Fibroblast of villous mesenchyme (primary cell): ENCODE measurements at regions not wholly inside any gene's neighbourhood (a gene's known extent, or its start where the extent isn't known, plus 50 kb on each side); places are given as distances from the start of the nearest gene placed in this dataset.

ENCODE experiments used
- DNase-seq: peaks from one replicate; pipeline ENCODE4 v3.0.0-alpha.2; 2010; ENCODE audit warnings: low read depth
- H3K4me3 ChIP-seq: 2 replicates; pipeline ENCODE4 v1.5.1; 2011; ENCODE audit warnings: low read depth, mild to moderate bottlenecking, low read length
- TF ChIP-seq, protein P1 (sequence below): IDR thresholded peaks from 2 replicates; pipeline ENCODE4 v1.5.1; 2012; ENCODE audit warnings: low read depth, mild to moderate bottlenecking, low read length; ENCODE audit not compliant: insufficient read depth

DNA sequence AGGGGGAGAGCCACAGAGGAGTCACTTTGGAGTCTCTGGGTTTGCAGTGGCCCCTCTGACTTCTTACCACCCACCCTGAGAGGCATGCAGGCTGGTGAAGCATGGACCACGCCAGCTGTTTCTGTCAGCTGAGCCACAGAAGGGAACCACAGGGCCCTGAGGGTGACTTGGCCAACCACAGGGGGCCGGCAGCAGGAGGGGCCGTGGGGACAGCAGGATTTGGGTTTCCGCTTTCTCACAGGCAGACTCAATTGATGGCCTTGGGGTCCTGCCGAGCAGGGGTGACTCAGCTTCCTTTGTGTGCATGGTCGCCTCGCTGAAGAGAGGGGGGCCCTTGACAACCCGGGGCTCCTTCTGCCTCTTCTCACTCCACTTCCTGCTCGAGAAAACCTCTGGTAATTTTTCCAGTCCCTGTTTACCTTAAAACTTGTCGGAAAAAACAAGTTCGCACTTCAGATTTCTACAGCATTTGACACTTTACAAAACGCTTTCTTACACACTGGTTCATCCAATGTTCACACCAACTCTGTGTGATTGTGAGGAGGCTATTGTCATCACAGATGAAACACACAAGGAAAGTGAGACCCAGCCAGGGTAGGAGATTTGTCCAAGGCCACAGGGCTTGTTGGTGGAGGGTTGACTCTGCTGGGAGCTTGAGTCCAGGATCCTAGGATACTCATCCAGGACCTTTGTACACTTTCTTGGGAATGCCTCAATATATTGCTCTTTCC is 311.2 kb downstream of the LPIN1 start:
- TF ChIP-seq, protein P1, sequence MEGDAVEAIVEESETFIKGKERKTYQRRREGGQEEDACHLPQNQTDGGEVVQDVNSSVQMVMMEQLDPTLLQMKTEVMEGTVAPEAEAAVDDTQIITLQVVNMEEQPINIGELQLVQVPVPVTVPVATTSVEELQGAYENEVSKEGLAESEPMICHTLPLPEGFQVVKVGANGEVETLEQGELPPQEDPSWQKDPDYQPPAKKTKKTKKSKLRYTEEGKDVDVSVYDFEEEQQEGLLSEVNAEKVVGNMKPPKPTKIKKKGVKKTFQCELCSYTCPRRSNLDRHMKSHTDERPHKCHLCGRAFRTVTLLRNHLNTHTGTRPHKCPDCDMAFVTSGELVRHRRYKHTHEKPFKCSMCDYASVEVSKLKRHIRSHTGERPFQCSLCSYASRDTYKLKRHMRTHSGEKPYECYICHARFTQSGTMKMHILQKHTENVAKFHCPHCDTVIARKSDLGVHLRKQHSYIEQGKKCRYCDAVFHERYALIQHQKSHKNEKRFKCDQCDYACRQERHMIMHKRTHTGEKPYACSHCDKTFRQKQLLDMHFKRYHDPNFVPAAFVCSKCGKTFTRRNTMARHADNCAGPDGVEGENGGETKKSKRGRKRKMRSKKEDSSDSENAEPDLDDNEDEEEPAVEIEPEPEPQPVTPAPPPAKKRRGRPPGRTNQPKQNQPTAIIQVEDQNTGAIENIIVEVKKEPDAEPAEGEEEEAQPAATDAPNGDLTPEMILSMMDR = no peak
- no peak overlapping the region for H3K4me3 ChIP-seq
- no peak for DNase-seq

GRCh38 chr2:12059616-12060441 is 313.4 kb downstream of the LPIN1 start:
- TF ChIP-seq, protein P1 = no peak
- peak; percentile 68 for DNase-seq
- no peak overlapping the region for H3K4me3 ChIP-seq

DNA sequence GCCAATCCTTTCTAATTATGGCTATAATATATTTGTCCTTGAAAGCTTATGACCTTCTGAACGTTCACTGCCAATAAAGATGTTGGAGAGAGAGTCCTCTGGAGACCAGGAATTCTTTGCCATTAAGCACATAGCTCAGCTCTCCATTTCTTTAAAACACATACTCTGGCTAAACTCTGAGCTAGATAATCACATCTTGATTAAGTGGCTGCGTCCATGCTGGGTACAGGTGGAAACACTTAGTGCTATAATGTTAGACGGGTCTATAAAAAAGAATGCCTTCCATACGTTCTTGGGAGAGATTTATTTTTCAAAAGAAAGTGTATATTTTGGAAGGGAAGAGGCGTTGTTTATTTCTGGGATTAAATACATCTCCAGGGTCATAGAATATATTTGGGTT is 314.5 kb downstream of the LPIN1 start:
- no peak overlapping the region for H3K4me3 ChIP-seq
- DNase-seq = no peak
- TF ChIP-seq, protein P1 = no peak

DNA sequence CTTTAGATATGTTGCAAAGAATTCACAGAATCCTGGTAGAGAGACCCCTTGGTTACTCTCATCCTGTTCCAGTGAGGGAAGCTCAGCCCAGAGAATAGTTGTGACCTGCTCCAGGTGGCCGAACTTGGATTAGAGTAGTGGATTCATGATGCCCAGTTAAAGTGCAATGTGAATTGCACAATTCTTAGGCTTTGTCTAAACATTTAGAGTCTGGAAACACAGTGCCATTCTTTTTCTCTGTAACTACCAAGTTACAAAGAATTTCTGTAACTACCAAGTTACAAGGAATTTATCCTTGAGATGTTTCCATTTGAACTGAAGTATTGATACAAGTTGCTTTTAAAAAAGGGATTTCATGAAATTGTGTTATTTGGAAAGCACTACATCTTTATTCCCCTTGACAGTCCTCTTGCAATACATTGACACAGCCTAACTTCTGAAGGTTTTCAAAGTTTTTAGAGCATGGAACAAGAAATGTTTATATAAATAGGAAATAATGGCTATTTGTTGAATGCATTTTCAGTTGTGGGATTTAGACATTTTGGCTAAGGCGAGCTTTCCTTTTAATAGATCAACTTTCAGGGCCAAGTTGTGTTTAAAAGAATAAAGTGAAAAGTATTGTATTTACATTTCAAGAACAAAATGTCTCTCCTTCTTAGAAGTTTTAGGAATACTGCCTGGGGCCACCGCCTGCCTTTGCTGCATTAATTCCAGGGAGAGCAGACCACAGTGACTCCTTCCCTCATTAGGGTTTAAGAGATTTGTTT is 315.0 kb downstream of the LPIN1 start:
- TF ChIP-seq, protein P1 = no peak
- DNase-seq = peak; percentile 14

GRCh38 chr2:12062053-12062395 is 315.6 kb downstream of the LPIN1 start:
- TF ChIP-seq, protein P1 = no peak
- no peak for DNase-seq
- H3K4me3 ChIP-seq = no peak overlapping the region

More for the DNA sequence above, 315.0 kb downstream of the LPIN1 start:
- no peak overlapping the region for H3K4me3 ChIP-seq

DNA sequence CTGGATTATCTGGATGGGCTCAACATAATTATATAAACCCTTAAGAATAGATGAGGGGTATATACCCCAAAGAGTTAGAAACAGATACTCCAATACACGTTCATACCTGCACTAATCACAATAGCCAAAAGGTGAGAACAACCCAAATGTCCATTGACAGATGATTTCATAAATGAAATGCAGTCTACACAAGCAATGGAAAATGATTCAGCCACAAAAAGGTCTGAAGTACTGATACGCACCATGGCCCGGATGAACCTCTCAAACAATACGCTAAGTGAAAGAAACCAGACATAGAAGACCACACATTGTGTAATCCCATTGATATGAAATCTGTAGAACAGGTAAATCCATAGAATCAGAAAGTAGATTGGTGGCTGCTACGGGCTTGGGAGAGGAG is 316.8 kb downstream of the LPIN1 start:
- TF ChIP-seq, protein P1 = no peak
- no peak overlapping the region for H3K4me3 ChIP-seq
- DNase-seq = no peak
